Liver (tissue), 3 donors: ENCODE measurements at regions not wholly inside any gene's neighbourhood (a gene's known extent, or its start where the extent isn't known, plus 50 kb on each side); places are given as distances from the start of the nearest gene placed in this dataset.

ENCODE experiments used
- ATF3 ChIP-seq: IDR thresholded peaks from 2 replicates; pipeline ENCODE4 v1.6.1; 2016; ENCODE audit warnings: antibody characterized with exemption
- CTCF ChIP-seq: fragments of 150-350 bp; IDR thresholded peaks from 2 replicates; pipeline ENCODE4 v1.5.1; 2017; ENCODE audit warnings: improper control_type of control experiment, low read depth, low read length; ENCODE audit not compliant: missing input control
- EGR1 ChIP-seq, 2 donors: IDR thresholded peaks; 2 replicates each; pipeline ENCODE4 v1.6.1; 2016 to 2018; ENCODE audit warnings: antibody characterized with exemption in 2 of 2, low read depth in 2 of 2
- FOXA1 ChIP-seq: IDR thresholded peaks from 2 replicates; pipeline ENCODE4 v1.6.1; 2016; ENCODE audit warnings: antibody characterized with exemption
- GABPA ChIP-seq, 2 donors: IDR thresholded peaks in 1 of 2; conservative IDR thresholded peaks in 1 of 2; 2 replicates each; pipeline ENCODE4 v1.6.1; 2016; ENCODE audit warnings: antibody characterized with exemption in 2 of 2, mild to moderate bottlenecking in 1 of 2, moderate library complexity in 1 of 2
- HNF4A ChIP-seq, 2 donors: conservative IDR thresholded peaks; 2 replicates each; pipeline ENCODE4 v1.6.1; 2016; ENCODE audit warnings: antibody characterized with exemption in 2 of 2, mild to moderate bottlenecking in 2 of 2
- MAX ChIP-seq: IDR thresholded peaks from 2 replicates; pipeline ENCODE4 v1.6.1; 2016; ENCODE audit warnings: antibody characterized with exemption
- REST ChIP-seq: IDR thresholded peaks from 2 replicates; pipeline ENCODE4 v1.6.1; 2016; ENCODE audit warnings: antibody characterized with exemption, mild to moderate bottlenecking
- SP1 ChIP-seq: IDR thresholded peaks from 2 replicates; pipeline ENCODE4 v1.6.1; 2018; ENCODE audit warnings: antibody characterized with exemption, mild to moderate bottlenecking
- donor health status: healthy.
- donor health status: healthy.

GRCh38 chr16:80441935-80442334, 98.9 kb upstream of the DYNLRB2 start:
- no peak for TF ChIP-seq GABPA (IDR thresholded peaks at IDR 0.05 in 1 of 2, conservative IDR thresholded peaks at IDR 0.05 in 1 of 2)
- no peak for TF ChIP-seq EGR1 (IDR thresholded peaks at IDR 0.05; ENCODE audit: low read depth in 2 of 2)
- no peak for TF ChIP-seq CTCF
- no peak for TF ChIP-seq HNF4A (conservative IDR thresholded peaks at IDR 0.05)
- no peak for TF ChIP-seq FOXA1
- no peak for TF ChIP-seq ATF3
- no peak for TF ChIP-seq SP1
- no peak for TF ChIP-seq REST
- no peak for TF ChIP-seq MAX
